GM23338 (cell line): ENCODE measurements at regions not wholly inside any gene's neighbourhood (a gene's known extent, or its start where the extent isn't known, plus 50 kb on each side); places are given as distances from the start of the nearest gene placed in this dataset.

Source experiments
- CREB1 ChIP-seq: fragments of 250-450 bp; sonication (Bioruptor Pico); IDR thresholded peaks from 2 replicates; pipeline ENCODE4 v1.5.0; 2020; ENCODE audit warnings: low read depth, mild to moderate bottlenecking, moderate library complexity
- CTCF ChIP-seq, 2 experiments: fragments of 200-600 bp in 1 of 2; sonication (generic) in 1 of 2; conservative IDR thresholded peaks; 2 replicates each; pipeline versions ENCODE4 v1.5.1 to v1.6.1; 2016 to 2017; ENCODE audit warnings: antibody characterized with exemption in 2 of 2, low read depth in 2 of 2, mild to moderate bottlenecking in 2 of 2, moderate library complexity in 1 of 2
- ETS1 ChIP-seq: IDR thresholded peaks from 2 replicates; pipeline ENCODE4 v1.6.1; 2016; ENCODE audit warnings: antibody characterized with exemption
- EZH2 ChIP-seq: fragments of 200-600 bp; sonication (generic); IDR thresholded peaks from one replicate; pipeline ENCODE4 v1.8.0; 2017; ENCODE audit warnings: antibody characterized with exemption, mild to moderate bottlenecking, low read depth; ENCODE audit not compliant: unreplicated experiment
- EZH2phosphoT487 ChIP-seq: fragments of 200-600 bp; sonication (generic); IDR thresholded peaks from one replicate; pipeline ENCODE4 v1.8.1; 2018; ENCODE audit warnings: antibody characterized with exemption; ENCODE audit not compliant: unreplicated experiment
- JUNB ChIP-seq: IDR thresholded peaks from one replicate; pipeline ENCODE4 v1.6.1; 2016; ENCODE audit warnings: antibody characterized with exemption; ENCODE audit not compliant: unreplicated experiment
- POLR2AphosphoS5 ChIP-seq: IDR thresholded peaks from 2 replicates; pipeline ENCODE4 v1.6.1; 2016; ENCODE audit warnings: antibody characterized with exemption, low read depth
- REST ChIP-seq: IDR thresholded peaks from one replicate; pipeline ENCODE4 v1.6.1; 2018; ENCODE audit warnings: antibody characterized with exemption; ENCODE audit not compliant: unreplicated experiment

GRCh38 chr12:74790931-74791330 lies 253.3 kb downstream of the ATXN7L3B start:
- TF ChIP-seq JUNB (no peak), CTCF (conservative IDR thresholded peaks at IDR 0.05; ENCODE audit: low read depth in 2 of 2) (no peak), EZH2 (no peak), ETS1 (no peak), POLR2AphosphoS5 (no peak), REST (no peak), EZH2phosphoT487 (no peak), CREB1 (CRISPR knock-in tag) (no peak)
